Lower lobe of right lung (tissue), 2 donors: ENCODE measurements at regions not wholly inside any gene's neighbourhood (a gene's known extent, or its start where the extent isn't known, plus 50 kb on each side); places are given as distances from the start of the nearest gene placed in this dataset.

Experiments used
- ATAC-seq, 2 donors: fragments of 200-7000 bp; cut with Tn5 transposase; one replicate each; pipeline ENCODE4 v1.9.1; 2020 to 2022; ENCODE audit warnings: mild to moderate bottlenecking in 2 of 2, moderate library complexity in 2 of 2
- DNase-seq: peaks from one replicate; pipeline ENCODE4 v3.0.0-alpha.2; 2020
- H3K27ac ChIP-seq: fragments of 200-600 bp; one replicate; pipeline ENCODE4 v1.8.0; 2022
- H3K27me3 ChIP-seq: fragments of 200-600 bp; one replicate; pipeline ENCODE4 v1.8.0; 2022; ENCODE audit warnings: low read depth
- H3K36me3 ChIP-seq: fragments of 200-600 bp; one replicate; pipeline ENCODE4 v1.8.0; 2022; ENCODE audit warnings: mild to moderate bottlenecking
- H3K4me1 ChIP-seq: fragments of 200-600 bp; one replicate; pipeline ENCODE4 v1.8.0; 2022
- H3K4me3 ChIP-seq: fragments of 200-600 bp; one replicate; pipeline ENCODE4 v1.8.0; 2022; ENCODE audit warnings: mild to moderate bottlenecking
- H3K9me3 ChIP-seq: fragments of 200-600 bp; one replicate; pipeline ENCODE4 v1.8.0; 2022
- intact Hi-C: fragments of 100-400 bp; cut with DNase I; formaldehyde crosslinking; loops from one replicate; pipeline ENCODE4 v1.11.0; 2022
- TF ChIP-seq, protein P1 (sequence below): fragments of 200-600 bp; IDR thresholded peaks from one replicate; pipeline ENCODE4 v1.8.0; 2022; ENCODE audit warnings: antibody characterized with exemption, mild to moderate bottlenecking
- donor health status: DM: no; HTN: yes; CAD: no; lungs with severe emphysema.

DNA sequence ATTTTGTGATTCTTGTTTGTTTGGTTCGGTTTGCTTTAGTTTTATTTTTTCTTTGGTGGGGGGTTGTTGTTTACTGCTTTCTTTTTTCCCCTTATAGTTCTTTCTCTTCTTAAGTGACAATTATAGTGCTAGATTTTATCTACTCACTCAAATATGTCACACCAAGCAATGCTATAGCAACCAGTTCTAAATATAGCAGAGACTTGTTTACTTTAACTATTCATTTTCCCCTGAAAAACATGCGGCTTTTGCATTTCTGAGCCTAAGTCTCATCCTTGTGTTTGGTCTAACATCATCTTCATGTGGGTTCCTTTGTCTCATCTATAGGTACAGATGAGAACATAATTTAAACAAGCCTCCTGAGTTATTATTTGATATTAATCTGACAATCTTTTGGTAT is 676.6 kb downstream of the FAT4 start:
- intact Hi-C loops, result no loop called here
- Histone ChIP-seq H3K36me3 (no peaks in the 10 kb centered on the region), H3K4me3 (no peak overlapping the region), H3K27ac (no peak overlapping the region), H3K27me3 (no peaks in the 10 kb centered on the region), H3K4me1 (no peaks in the 10 kb centered on the region), H3K9me3 (no peaks in the 10 kb centered on the region)
- no peak for ATAC-seq
- TF ChIP-seq, protein P1, sequence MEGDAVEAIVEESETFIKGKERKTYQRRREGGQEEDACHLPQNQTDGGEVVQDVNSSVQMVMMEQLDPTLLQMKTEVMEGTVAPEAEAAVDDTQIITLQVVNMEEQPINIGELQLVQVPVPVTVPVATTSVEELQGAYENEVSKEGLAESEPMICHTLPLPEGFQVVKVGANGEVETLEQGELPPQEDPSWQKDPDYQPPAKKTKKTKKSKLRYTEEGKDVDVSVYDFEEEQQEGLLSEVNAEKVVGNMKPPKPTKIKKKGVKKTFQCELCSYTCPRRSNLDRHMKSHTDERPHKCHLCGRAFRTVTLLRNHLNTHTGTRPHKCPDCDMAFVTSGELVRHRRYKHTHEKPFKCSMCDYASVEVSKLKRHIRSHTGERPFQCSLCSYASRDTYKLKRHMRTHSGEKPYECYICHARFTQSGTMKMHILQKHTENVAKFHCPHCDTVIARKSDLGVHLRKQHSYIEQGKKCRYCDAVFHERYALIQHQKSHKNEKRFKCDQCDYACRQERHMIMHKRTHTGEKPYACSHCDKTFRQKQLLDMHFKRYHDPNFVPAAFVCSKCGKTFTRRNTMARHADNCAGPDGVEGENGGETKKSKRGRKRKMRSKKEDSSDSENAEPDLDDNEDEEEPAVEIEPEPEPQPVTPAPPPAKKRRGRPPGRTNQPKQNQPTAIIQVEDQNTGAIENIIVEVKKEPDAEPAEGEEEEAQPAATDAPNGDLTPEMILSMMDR, result no peak
- DNase-seq, result no peak

- DNase-seq (no peak), ATAC-seq (no peak)
- intact Hi-C loops, result no loop called here
- no peaks in the 10 kb centered on the region for H3K4me1 ChIP-seq
- TF ChIP-seq, protein P1, result no peak
- H3K27ac ChIP-seq, result no peak overlapping the region
- H3K4me3 ChIP-seq, result no peak overlapping the region
- H3K9me3 ChIP-seq, result no peaks in the 10 kb centered on the region
- no peaks in the 10 kb centered on the region for H3K36me3 ChIP-seq
- H3K27me3 ChIP-seq, result no peaks in the 10 kb centered on the region
Measured at GRCh38 chr4:125992891-125993290, 678.1 kb downstream of the FAT4 start.

GRCh38 chr4:125994024-125994423 is 679.3 kb downstream of the FAT4 start:
- H3K36me3 ChIP-seq, result no peaks in the 10 kb centered on the region
- H3K27ac ChIP-seq, result no peak overlapping the region
- no peaks in the 10 kb centered on the region for H3K27me3 ChIP-seq
- DNase-seq, result no peak
- TF ChIP-seq, protein P1, result no peak
- no peak overlapping the region for H3K4me3 ChIP-seq
- intact Hi-C loops, result no loop called here
- no peak for ATAC-seq
- no peaks in the 10 kb centered on the region for H3K9me3 ChIP-seq
- H3K4me1 ChIP-seq, result no peaks in the 10 kb centered on the region

GRCh38 chr4:125994430-125994829 is 679.7 kb downstream of the FAT4 start:
- no peaks in the 10 kb centered on the region for H3K4me1 ChIP-seq
- no peaks in the 10 kb centered on the region for H3K9me3 ChIP-seq
- H3K27me3 ChIP-seq, result no peaks in the 10 kb centered on the region
- TF ChIP-seq, protein P1, result no peak
- H3K4me3 ChIP-seq, result no peak overlapping the region
- intact Hi-C loops, result no loop called here
- DNase-seq (no peak), ATAC-seq (no peak)
- no peaks in the 10 kb centered on the region for H3K36me3 ChIP-seq
- H3K27ac ChIP-seq, result no peak overlapping the region

- DNase-seq (no peak), ATAC-seq (no peak)
- H3K27me3 ChIP-seq, result no peaks in the 10 kb centered on the region
- no peaks in the 10 kb centered on the region for H3K36me3 ChIP-seq
- intact Hi-C loops, result no loop called here
- H3K4me1 ChIP-seq, result no peaks in the 10 kb centered on the region
- H3K4me3 ChIP-seq, result no peak overlapping the region
- no peaks in the 10 kb centered on the region for H3K9me3 ChIP-seq
- no peak overlapping the region for H3K27ac ChIP-seq
- TF ChIP-seq, protein P1, result no peak
Measured at GRCh38 chr4:126004941-126005340, 690.2 kb downstream of the FAT4 start.

DNA sequence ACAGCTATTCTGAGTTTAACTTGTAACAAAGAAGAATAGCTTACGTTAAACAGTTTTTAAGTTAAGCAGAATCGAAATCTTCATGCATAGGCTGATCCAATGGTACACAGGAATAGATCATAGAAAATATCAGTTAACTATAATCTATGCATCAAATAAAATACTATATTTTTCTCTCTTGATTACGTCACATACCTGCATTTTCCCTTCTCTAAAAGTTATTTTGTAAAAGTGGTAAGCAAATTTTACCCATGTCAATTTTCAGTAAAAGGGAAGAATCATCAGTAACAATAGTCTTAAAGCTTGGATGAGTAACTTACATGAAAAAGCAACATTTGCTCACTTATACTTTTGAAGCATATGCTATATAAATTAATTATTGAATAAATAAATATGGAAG is 692.4 kb downstream of the FAT4 start:
- Histone ChIP-seq H3K9me3 (peaks cover 7% of the 10 kb centered on the region), H3K4me1 (no peaks in the 10 kb centered on the region), H3K36me3 (no peaks in the 10 kb centered on the region), H3K4me3 (no peak overlapping the region), H3K27ac (no peak overlapping the region), H3K27me3 (no peaks in the 10 kb centered on the region)
- intact Hi-C loops, result no loop called here
- TF ChIP-seq, protein P1, result no peak
- DNase-seq (no peak), ATAC-seq (no peak)
